Activated T-cell treated with anti-CD3 and anti-CD28 coated beads for 48 hours (primary cell): ENCODE measurements at regions not wholly inside any gene's neighbourhood (a gene's known extent, or its start where the extent isn't known, plus 50 kb on each side); places are given as distances from the start of the nearest gene placed in this dataset.
"Not testable (repeated sequence)": the region's sequence is repeated elsewhere in the genome, so short reads cannot be mapped to it uniquely, and the experiment has no call there.

Experiments
- DNase-seq: peaks from one replicate; pipeline ENCODE4 v3.0.0-alpha.2; 2020; ENCODE audit warnings: low read depth

GRCh38 chr9:7467186-7467585 lies 332.4 kb downstream of the DMAC1 start:
- no peak for DNase-seq

- no peak for DNase-seq
Observed at GRCh38 chr9:7461791-7462190, 337.8 kb downstream of the DMAC1 start.

GRCh38 chr9:7456793-7457530 lies 342.6 kb downstream of the DMAC1 start:
- DNase-seq: no peak

GRCh38 chr9:7456377-7456776 lies 343.2 kb downstream of the DMAC1 start:
- DNase-seq: no peak

- no peak for DNase-seq
Observed at GRCh38 chr9:7454624-7455023, 345.0 kb downstream of the DMAC1 start.

GRCh38 chr9:7452378-7452777 lies 347.2 kb downstream of the DMAC1 start:
- DNase-seq: no peak

GRCh38 chr9:7451062-7451461 lies 348.5 kb downstream of the DMAC1 start:
- DNase-seq: no peak

- DNase-seq: no peak
Observed at GRCh38 chr9:7443541-7443940, 356.0 kb downstream of the DMAC1 start.

- DNase-seq: no peak
Observed at GRCh38 chr9:7439355-7439995, 360.1 kb downstream of the DMAC1 start.

GRCh38 chr9:7436754-7437153 lies 362.8 kb downstream of the DMAC1 start:
- no peak for DNase-seq

GRCh38 chr9:7433508-7434292 lies 365.9 kb downstream of the DMAC1 start:
- no peak for DNase-seq

GRCh38 chr9:7432989-7433388 lies 366.6 kb downstream of the DMAC1 start:
- no peak for DNase-seq

GRCh38 chr9:7417397-7417796 lies 382.2 kb downstream of the DMAC1 start:
- DNase-seq: not testable (repeated sequence)

GRCh38 chr9:7415836-7416235 lies 383.7 kb downstream of the DMAC1 start:
- DNase-seq: no peak

- DNase-seq: no peak
Observed at GRCh38 chr9:7408845-7409244, 390.7 kb downstream of the DMAC1 start.

- no peak for DNase-seq
Observed at GRCh38 chr9:7407246-7407645, 392.3 kb downstream of the DMAC1 start.

GRCh38 chr9:7405924-7406604 lies 393.5 kb downstream of the DMAC1 start:
- DNase-seq: no peak

GRCh38 chr9:7403839-7404487 lies 395.6 kb downstream of the DMAC1 start:
- no peak for DNase-seq

- no peak for DNase-seq
Observed at GRCh38 chr9:7403028-7403389, 396.6 kb downstream of the DMAC1 start.

GRCh38 chr9:7402334-7403027 lies 397.1 kb downstream of the DMAC1 start:
- no peak for DNase-seq

- DNase-seq: no peak
Observed at GRCh38 chr9:7401116-7401515, 398.5 kb downstream of the DMAC1 start.
